HG03342 (cell line): ENCODE measurements at regions not wholly inside any gene's neighbourhood (a gene's known extent, or its start where the extent isn't known, plus 50 kb on each side); places are given as distances from the start of the nearest gene placed in this dataset.

Source experiments
- ATAC-seq: cut with Tn5 transposase; IDR thresholded peaks from one replicate; pipeline ENCODE4 v1.9.1; 2021; ENCODE audit warnings: mild to moderate bottlenecking, moderate library complexity; ENCODE audit not compliant: unreplicated experiment

GRCh38 chr4:58561170-58561569, 1451.0 kb upstream of the IGFBP7 start:
- no peak for ATAC-seq

- no peak for ATAC-seq
Measured at GRCh38 chr4:58560736-58561135, 1450.6 kb upstream of the IGFBP7 start.

- no peak for ATAC-seq
Measured at GRCh38 chr4:58553679-58554078, 1443.5 kb upstream of the IGFBP7 start.

GRCh38 chr4:58553031-58553430, 1442.8 kb upstream of the IGFBP7 start:
- ATAC-seq: no peak

- ATAC-seq: no peak
Measured at GRCh38 chr4:58551676-58552075, 1441.5 kb upstream of the IGFBP7 start.

GRCh38 chr4:58543465-58543864, 1433.3 kb upstream of the IGFBP7 start:
- no peak for ATAC-seq

- ATAC-seq: no peak
Measured at GRCh38 chr4:58541926-58542325, 1431.7 kb upstream of the IGFBP7 start.

- ATAC-seq: no peak
Measured at GRCh38 chr4:58522765-58523382, 1412.7 kb upstream of the IGFBP7 start.

- no peak for ATAC-seq
Measured at GRCh38 chr4:58515226-58515625, 1405.0 kb upstream of the IGFBP7 start.

- no peak for ATAC-seq
Measured at GRCh38 chr4:58514299-58514698, 1404.1 kb upstream of the IGFBP7 start.

- ATAC-seq: no peak
Measured at GRCh38 chr4:58510652-58511051, 1400.5 kb upstream of the IGFBP7 start.

- ATAC-seq: no peak
Measured at GRCh38 chr4:58507079-58507478, 1396.9 kb upstream of the IGFBP7 start.

GRCh38 chr4:58502839-58503238, 1392.7 kb upstream of the IGFBP7 start:
- no peak for ATAC-seq

- no peak for ATAC-seq
Measured at GRCh38 chr4:58499182-58499581, 1389.0 kb upstream of the IGFBP7 start.

GRCh38 chr4:58491620-58492019, 1381.4 kb upstream of the IGFBP7 start:
- no peak for ATAC-seq

GRCh38 chr4:58477950-58478349, 1367.8 kb upstream of the IGFBP7 start:
- ATAC-seq: no peak

GRCh38 chr4:58477513-58477912, 1367.3 kb upstream of the IGFBP7 start:
- no peak for ATAC-seq

GRCh38 chr4:58475097-58475496, 1364.9 kb upstream of the IGFBP7 start:
- no peak for ATAC-seq

- no peak for ATAC-seq
Measured at GRCh38 chr4:58465031-58465430, 1354.8 kb upstream of the IGFBP7 start.

- ATAC-seq: no peak
Measured at GRCh38 chr4:58456727-58457384, 1346.7 kb upstream of the IGFBP7 start.

GRCh38 chr4:58453956-58454355, 1343.8 kb upstream of the IGFBP7 start:
- ATAC-seq: peak; percentile 46

- ATAC-seq: no peak
Measured at GRCh38 chr4:58451707-58452106, 1341.5 kb upstream of the IGFBP7 start.

- no peak for ATAC-seq
Measured at GRCh38 chr4:58435871-58436270, 1325.7 kb upstream of the IGFBP7 start.
